WERI-Rb-1 (cell line): ENCODE measurements at regions not wholly inside any gene's neighbourhood (a gene's known extent, or its start where the extent isn't known, plus 50 kb on each side); places are given as distances from the start of the nearest gene placed in this dataset.

ENCODE experiments used
- DNase-seq: peaks from one replicate; pipeline ENCODE4 v3.0.0-alpha.2; 2020
- H3K27ac ChIP-seq: fragments of 250-450 bp; sonication (Bioruptor Pico); 2 replicates; pipeline ENCODE4 v1.5.1; 2020; ENCODE audit warnings: mild to moderate bottlenecking, moderate library complexity
- H3K27me3 ChIP-seq: fragments of 250-450 bp; sonication (Bioruptor Pico); 2 replicates; pipeline ENCODE4 v1.5.1; 2021; ENCODE audit warnings: mild to moderate bottlenecking, low read depth, moderate library complexity; ENCODE audit not compliant: insufficient read depth, severe bottlenecking
- H3K36me3 ChIP-seq: fragments of 250-450 bp; sonication (Bioruptor Pico); 2 replicates; pipeline ENCODE4 v1.5.1; 2020; ENCODE audit warnings: mild to moderate bottlenecking, moderate library complexity
- H3K4me3 ChIP-seq: 2 replicates; pipeline ENCODE4 v1.5.1; 2011; ENCODE audit warnings: low read depth, mild to moderate bottlenecking, control low read depth, low read length
- H3K9me3 ChIP-seq: fragments of 250-450 bp; sonication (Bioruptor Pico); 2 replicates; pipeline ENCODE4 v1.5.1; 2021; ENCODE audit warnings: mild to moderate bottlenecking, moderate library complexity; ENCODE audit not compliant: severe bottlenecking
- CTCF ChIP-seq: IDR thresholded peaks from 2 replicates; pipeline ENCODE4 v1.5.1; 2011; ENCODE audit warnings: low read depth, mild to moderate bottlenecking, control low read depth, inconsistent platforms, low read length

GRCh38 chr6:104648347-104648746 lies 211.4 kb downstream of the HACE1 start:
- Histone ChIP-seq H3K27ac (no peak overlapping the region), H3K36me3 (no peaks in the 10 kb centered on the region), H3K4me3 (no peak overlapping the region), H3K27me3 (no peaks in the 10 kb centered on the region), H3K9me3 (no peaks in the 10 kb centered on the region)
- TF ChIP-seq CTCF = no peak
- DNase-seq = no peak

GRCh38 chr6:104644848-104645247 lies 214.9 kb downstream of the HACE1 start:
- no peak for TF ChIP-seq CTCF
- Histone ChIP-seq H3K36me3 (no peaks in the 10 kb centered on the region), H3K27me3 (no peaks in the 10 kb centered on the region), H3K9me3 (peaks cover 2% of the 10 kb centered on the region), H3K4me3 (no peak overlapping the region), H3K27ac (no peak overlapping the region)
- DNase-seq = no peak

DNA sequence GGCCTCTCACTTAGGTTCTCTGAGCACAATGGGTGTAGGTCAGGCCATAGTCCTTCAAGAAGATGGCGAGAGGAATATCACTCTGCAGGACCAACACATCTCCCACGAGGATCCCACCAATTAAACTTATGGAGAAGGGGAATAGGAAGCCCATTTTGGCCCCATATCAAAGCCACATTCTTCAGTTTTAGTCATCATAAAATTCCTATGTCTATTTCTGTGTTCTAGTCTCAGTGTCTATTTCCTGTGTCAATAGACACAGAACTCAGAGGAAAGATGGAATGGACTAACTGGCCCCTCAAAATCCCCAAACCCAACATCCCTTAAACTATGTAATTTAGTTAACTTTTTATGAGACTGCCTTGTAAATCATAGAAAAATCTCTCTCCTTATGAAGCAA lies 216.8 kb downstream of the HACE1 start:
- no peak for TF ChIP-seq CTCF
- H3K36me3 ChIP-seq = no peaks in the 10 kb centered on the region
- H3K27me3 ChIP-seq = no peaks in the 10 kb centered on the region
- DNase-seq = no peak
- peaks cover 2% of the 10 kb centered on the region for H3K9me3 ChIP-seq
- H3K27ac ChIP-seq = no peak overlapping the region
- no peak overlapping the region for H3K4me3 ChIP-seq

DNA sequence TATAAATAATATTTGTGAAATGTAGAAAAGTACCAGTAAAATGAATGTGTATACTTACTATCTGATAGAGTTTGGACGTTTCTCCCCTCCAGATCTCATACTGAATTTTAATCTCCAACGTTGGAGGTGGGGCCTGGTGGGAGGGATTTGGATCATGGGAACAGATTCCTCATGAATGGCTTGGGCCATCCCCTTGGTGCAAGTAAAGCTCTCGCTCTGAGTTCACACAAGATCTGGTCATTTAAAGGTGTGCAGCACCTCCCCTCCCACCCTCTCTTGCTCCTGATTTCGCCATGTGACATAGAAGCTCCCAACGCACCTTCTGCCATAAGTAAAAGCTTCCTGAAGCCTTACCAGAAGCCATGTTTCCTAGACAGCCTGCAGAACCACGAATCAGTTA lies 219.0 kb downstream of the HACE1 start:
- Histone ChIP-seq H3K27me3 (no peaks in the 10 kb centered on the region), H3K36me3 (no peaks in the 10 kb centered on the region)
- DNase-seq = no peak

DNA sequence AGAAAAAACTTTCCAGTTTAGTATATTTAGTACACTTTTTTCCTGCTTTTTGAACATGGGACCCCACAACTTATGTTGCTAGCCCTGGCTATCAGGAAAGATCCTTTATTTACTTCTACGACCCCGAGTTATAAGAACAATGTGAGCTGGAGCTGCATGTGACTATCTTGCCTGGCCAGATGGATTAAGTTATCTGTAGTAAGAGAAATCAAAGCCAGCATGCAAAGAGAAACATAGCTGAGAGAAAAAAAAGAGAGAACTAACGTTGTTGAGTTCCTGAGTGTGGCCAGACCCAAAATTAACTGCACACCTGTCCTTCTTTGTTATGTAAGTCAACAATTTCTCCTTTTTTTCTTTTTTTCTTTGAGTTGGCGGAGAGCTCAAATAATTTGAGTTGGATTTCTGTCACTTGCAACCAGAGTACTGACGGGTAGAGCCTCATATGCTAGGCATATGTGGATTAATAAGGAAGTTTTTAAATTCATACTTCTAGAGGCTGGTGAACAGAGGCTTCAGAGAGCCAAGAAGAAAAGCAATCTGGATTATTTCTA lies 219.5 kb downstream of the HACE1 start:
- no peaks in the 10 kb centered on the region for H3K36me3 ChIP-seq
- no peaks in the 10 kb centered on the region for H3K27me3 ChIP-seq
- no peak for TF ChIP-seq CTCF
- no peak overlapping the region for H3K4me3 ChIP-seq
- DNase-seq = no peak
- no peak overlapping the region for H3K27ac ChIP-seq
- H3K9me3 ChIP-seq = peaks cover 2% of the 10 kb centered on the region

More for the DNA sequence above, 219.0 kb downstream of the HACE1 start:
- Histone ChIP-seq H3K27ac (no peak overlapping the region), H3K4me3 (no peak overlapping the region), H3K9me3 (peaks cover 2% of the 10 kb centered on the region)
- no peak for TF ChIP-seq CTCF

GRCh38 chr6:104639668-104640067 lies 220.1 kb downstream of the HACE1 start:
- Histone ChIP-seq H3K27ac (no peak overlapping the region), H3K36me3 (no peaks in the 10 kb centered on the region), H3K9me3 (peaks cover 2% of the 10 kb centered on the region), H3K27me3 (no peaks in the 10 kb centered on the region), H3K4me3 (no peak overlapping the region)
- no peak for TF ChIP-seq CTCF
- DNase-seq = no peak
